Muscle layer of duodenum (tissue), 2 donors: ENCODE measurements at regions not wholly inside any gene's neighbourhood (a gene's known extent, or its start where the extent isn't known, plus 50 kb on each side); places are given as distances from the start of the nearest gene placed in this dataset.

Experiments used
- H3K27ac ChIP-seq: one replicate; pipeline ENCODE4 v1.7.0; 2013; ENCODE audit warnings: mild to moderate bottlenecking, low read length
- H3K27me3 ChIP-seq: one replicate; pipeline ENCODE4 v1.7.0; 2013; ENCODE audit warnings: low read depth, mild to moderate bottlenecking, control low read depth, low read length
- H3K36me3 ChIP-seq, 2 donors: one replicate each; pipeline ENCODE4 v1.7.0; 2013; ENCODE audit warnings: low read length in 2 of 2, control low read depth in 1 of 2, mild to moderate bottlenecking in 1 of 2; ENCODE audit not compliant: insufficient read depth in 2 of 2, control insufficient read depth in 1 of 2
- H3K4me1 ChIP-seq, 2 donors: one replicate each; pipeline ENCODE4 v1.7.0; 2013; ENCODE audit warnings: low read length in 2 of 2, mild to moderate bottlenecking in 2 of 2, control low read depth in 1 of 2, moderate library complexity in 1 of 2; ENCODE audit not compliant: insufficient read depth in 2 of 2, control insufficient read depth in 1 of 2
- H3K4me3 ChIP-seq, 2 donors: one replicate each; pipeline ENCODE4 v1.7.0; 2013; ENCODE audit warnings: low read length in 2 of 2, low read depth in 1 of 2, mild to moderate bottlenecking in 1 of 2
- H3K9me3 ChIP-seq, 2 donors: one replicate each; pipeline ENCODE4 v1.7.0; 2013; ENCODE audit warnings: low read length in 2 of 2, control low read depth in 1 of 2, mild to moderate bottlenecking in 1 of 2; ENCODE audit not compliant: control insufficient read depth in 1 of 2
- donor health status: healthy.

- Histone ChIP-seq H3K27me3 (no peaks in the 10 kb centered on the region), H3K4me3 (no peak overlapping the region), H3K27ac (no peak overlapping the region), H3K4me1 (peaks cover 0 to 16% of the 10 kb centered on the region in 2 donors), H3K36me3 (no peaks in the 10 kb centered on the region), H3K9me3 (no peaks in the 10 kb centered on the region)
These were observed 138.6 kb upstream of the AKR1E2 start for GRCh38 chr10:4687397-4687796.

GRCh38 chr10:4686644-4686996 lies 139.4 kb upstream of the AKR1E2 start:
- Histone ChIP-seq H3K4me3 (no peak overlapping the region), H3K36me3 (no peaks in the 10 kb centered on the region), H3K9me3 (no peaks in the 10 kb centered on the region), H3K4me1 (peaks cover 0 to 16% of the 10 kb centered on the region in 2 donors), H3K27me3 (no peaks in the 10 kb centered on the region), H3K27ac (no peak overlapping the region)

DNA sequence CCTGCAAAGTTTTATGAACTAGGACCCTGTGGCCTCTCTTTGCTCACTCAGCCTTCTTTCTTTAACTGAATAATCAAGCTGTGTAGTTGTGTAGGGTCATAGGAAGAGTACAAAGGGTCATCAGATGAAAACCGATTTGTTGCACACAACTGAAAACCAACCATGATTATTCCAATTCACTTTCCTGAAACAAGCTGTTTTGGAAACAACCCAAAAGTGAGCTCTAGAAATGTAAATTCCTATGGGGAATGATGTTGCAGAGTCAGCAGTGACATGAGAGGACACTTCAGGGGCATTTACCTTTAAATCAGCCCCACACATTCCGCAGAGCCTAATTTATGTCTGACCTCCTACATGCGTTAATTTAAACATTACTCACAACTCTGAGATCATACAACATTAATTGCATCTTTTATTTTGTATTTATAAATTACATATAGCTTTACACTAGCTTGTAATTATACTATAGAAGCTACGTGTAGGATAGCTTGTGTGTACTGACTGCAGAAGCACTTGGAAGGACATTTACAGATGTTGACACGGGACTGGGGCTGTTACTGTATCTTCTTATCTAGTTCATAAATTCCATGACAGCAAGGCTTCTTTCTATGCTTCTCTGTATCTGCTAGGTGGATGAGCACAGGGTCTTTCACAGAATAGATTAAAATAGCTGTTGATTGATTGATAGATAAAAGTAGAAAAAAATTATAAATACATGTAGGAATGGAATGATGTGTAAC lies 139.9 kb upstream of the AKR1E2 start:
- Histone ChIP-seq H3K27ac (no peak overlapping the region), H3K36me3 (no peaks in the 10 kb centered on the region), H3K27me3 (no peaks in the 10 kb centered on the region)

DNA sequence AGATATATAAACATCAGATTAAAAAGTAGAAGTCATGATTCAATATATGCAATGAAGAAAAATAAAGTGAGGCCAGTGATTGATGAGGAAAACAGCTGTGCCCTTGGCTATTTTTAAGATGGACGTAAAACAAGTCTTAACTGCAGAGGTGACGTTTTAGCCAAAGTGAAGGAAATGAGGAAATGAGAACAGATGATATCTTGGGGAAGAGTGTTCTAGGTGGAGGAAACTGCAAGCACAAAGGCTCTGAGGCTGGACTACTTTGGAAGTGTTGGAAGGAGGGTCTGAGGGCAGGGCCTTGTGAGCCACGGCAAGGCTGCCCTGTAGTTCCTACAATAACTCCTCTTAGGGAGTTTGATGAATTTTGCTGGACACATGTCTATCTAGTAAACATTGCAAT lies 140.5 kb upstream of the AKR1E2 start:
- H3K4me3 ChIP-seq: no peak overlapping the region
- H3K4me1 ChIP-seq: peaks cover 0 to 16% of the 10 kb centered on the region in 2 donors
- no peaks in the 10 kb centered on the region for H3K36me3 ChIP-seq
- no peak overlapping the region for H3K27ac ChIP-seq
- no peaks in the 10 kb centered on the region for H3K27me3 ChIP-seq
- no peaks in the 10 kb centered on the region for H3K9me3 ChIP-seq

More for the DNA sequence above, 139.9 kb upstream of the AKR1E2 start:
- Histone ChIP-seq H3K4me3 (no peak overlapping the region), H3K9me3 (no peaks in the 10 kb centered on the region), H3K4me1 (peaks cover 0 to 16% of the 10 kb centered on the region in 2 donors)

DNA sequence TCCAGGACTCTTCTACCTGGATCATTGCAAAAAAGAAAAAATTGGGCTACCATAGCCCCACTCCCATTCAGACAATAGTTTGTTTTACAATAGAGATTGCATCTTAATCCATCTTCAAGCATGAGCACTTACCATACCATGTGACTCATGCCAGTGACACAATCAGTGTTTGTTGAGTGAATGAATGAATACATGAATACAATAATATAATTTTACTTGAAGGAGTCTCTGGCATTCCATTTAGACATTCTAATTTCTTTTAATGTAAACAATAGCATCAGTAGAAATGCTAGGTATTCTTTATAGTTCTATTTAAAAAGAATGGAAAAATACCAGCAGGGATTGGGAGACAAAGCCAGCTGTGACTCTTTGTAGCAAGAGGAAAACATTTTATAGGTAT lies 141.6 kb upstream of the AKR1E2 start:
- Histone ChIP-seq H3K4me1 (peaks cover 0 to 16% of the 10 kb centered on the region in 2 donors), H3K9me3 (no peaks in the 10 kb centered on the region), H3K27me3 (no peaks in the 10 kb centered on the region), H3K36me3 (no peaks in the 10 kb centered on the region), H3K27ac (no peak overlapping the region), H3K4me3 (no peak overlapping the region)

GRCh38 chr10:4683838-4684237 lies 142.2 kb upstream of the AKR1E2 start:
- Histone ChIP-seq H3K9me3 (no peaks in the 10 kb centered on the region), H3K27ac (no peak overlapping the region), H3K27me3 (no peaks in the 10 kb centered on the region), H3K4me3 (no peak overlapping the region), H3K36me3 (no peaks in the 10 kb centered on the region), H3K4me1 (peaks cover 0 to 16% of the 10 kb centered on the region in 2 donors)

DNA sequence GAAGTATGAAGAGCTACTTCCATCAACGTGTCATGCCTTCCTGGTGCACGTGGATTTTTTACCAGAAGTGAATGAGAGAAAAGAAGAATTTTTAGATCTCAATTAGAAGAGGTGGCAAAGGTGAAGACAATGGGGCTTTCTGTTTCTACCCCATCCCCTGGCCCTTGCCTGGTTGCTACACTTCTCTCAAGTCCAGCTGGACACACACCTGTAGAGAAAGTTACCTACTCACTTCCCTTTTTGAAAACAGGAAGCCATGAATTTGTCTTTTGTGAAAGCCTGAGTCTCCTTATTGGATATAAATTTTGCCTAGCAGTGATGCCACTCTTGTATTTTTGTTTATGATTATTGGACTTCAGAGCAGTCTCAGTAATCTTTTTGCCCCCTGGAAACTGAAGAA lies 142.9 kb upstream of the AKR1E2 start:
- Histone ChIP-seq H3K27me3 (no peaks in the 10 kb centered on the region), H3K4me3 (no peak overlapping the region), H3K36me3 (no peaks in the 10 kb centered on the region), H3K4me1 (peaks cover 0 to 16% of the 10 kb centered on the region in 2 donors), H3K9me3 (no peaks in the 10 kb centered on the region), H3K27ac (no peak overlapping the region)

DNA sequence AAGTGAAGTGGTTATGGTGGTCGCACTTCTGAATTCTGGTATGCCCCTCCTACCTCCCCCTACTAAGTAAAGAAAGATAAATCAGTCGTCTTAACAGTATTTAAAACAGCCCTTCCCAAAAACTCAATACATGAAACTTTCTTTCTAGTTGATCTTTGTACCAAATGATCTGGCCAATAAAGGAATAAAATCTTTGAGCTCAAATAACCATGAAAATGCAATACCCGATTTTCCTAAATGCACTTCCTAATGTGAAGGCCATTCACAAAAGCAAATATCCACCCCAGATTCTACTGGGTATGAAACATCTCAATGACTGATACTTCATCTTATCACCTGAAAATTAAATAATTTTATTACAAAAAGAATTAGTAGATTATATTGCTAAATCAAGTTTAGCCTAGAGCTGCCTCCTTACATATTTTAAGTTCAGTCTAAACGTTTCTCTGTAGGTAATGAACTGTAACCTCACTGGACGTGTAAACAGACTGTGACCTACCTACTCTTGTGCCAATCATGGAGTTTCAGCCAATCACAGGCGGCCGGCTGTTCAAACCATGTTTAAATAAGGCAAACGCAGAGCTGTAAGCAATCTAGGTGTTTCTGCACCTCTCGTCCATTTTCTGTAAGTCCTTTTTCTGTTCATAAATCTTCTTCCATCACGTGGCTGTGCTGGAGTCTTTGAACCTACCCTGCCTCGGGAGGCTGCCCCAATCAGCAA lies 146.9 kb upstream of the AKR1E2 start:
- peaks cover 0 to 4% of the 10 kb centered on the region in 2 donors for H3K36me3 ChIP-seq
- peaks cover 0 to under 1% of the 10 kb centered on the region in 2 donors for H3K4me1 ChIP-seq
- H3K27me3 ChIP-seq: no peaks in the 10 kb centered on the region
- H3K9me3 ChIP-seq: no peaks in the 10 kb centered on the region
- H3K27ac ChIP-seq: peak overlapping the region; percentile 42
- H3K4me3 ChIP-seq: no peak overlapping the region

DNA sequence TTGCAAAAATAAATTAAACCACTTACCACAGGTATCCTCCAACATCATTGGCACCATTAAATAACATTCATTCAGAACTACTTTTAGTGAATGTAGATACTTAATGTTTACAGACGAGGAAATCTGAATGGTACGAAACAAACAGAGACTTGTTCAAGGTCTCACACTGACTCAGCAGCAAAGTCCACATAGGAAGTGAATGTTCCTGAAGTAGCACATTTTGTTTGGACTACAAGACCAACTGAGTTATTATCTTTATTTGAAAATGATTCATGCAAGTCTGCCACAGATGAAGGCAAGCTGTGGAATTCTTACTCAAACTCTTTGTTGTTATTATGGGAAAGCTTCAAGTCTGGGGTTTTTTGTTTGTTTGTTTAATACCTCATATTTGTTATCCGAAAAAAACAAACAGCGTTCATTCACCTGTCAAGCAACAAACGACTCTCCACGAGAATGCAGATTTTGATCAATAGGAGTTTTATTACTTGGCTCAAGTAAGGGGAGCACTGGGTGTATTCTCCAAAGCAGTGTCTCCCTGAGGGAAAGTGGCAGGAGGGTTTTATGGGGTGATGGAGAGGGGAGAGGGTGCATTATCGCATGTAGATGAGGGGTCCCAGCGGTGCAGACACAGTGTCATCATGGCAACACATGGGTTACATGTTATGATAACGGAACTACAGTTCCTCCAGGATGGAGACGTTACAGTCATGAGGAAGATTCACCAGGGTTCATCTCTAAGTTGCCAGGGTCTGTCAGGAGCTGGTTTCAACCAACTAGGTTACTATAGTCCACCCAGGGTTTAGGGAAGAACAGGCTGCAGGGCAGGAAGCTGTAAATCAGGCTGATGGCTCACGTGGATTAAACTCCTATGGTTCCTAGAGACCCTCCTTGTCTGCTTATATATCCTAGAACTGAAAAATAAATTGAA lies 147.7 kb upstream of the AKR1E2 start:
- no peaks in the 10 kb centered on the region for H3K9me3 ChIP-seq
- H3K27ac ChIP-seq: peak overlapping the region; percentile 58
- H3K27me3 ChIP-seq: no peaks in the 10 kb centered on the region
- no peaks in the 10 kb centered on the region for H3K4me1 ChIP-seq
- no peak overlapping the region for H3K4me3 ChIP-seq
- peaks cover 0 to 4% of the 10 kb centered on the region in 2 donors for H3K36me3 ChIP-seq

DNA sequence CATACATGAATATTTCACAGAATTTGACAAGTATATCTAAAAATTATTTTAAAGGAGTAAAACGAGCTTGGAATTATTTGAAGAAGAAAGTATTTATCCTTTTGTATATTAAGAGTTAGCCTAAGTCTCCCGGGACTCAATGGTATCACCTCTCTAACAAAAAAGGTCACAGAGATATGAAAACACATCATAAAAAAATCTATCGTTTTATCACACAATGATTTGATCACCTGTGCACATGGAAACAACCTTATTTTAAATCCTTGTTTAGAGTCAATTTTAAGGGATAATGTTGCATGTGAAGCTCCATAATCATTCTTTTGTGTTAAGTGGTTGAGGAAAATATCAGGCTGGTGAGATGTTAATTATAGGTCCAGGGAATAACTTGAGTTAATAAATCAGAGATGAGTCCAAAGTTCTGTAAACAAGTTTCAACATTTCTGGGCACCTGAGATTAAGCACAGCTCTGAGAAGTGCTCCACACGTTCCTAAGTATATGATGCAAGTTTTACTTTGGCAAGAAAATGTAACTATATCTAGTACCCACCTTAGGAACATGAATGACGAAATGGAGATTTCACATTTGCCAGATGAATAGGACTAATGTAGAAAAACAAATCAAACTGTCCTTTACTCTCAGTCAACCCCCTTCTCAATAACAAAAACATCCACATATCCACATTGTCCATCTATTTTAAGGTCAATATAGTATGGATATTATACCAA lies 148.5 kb upstream of the AKR1E2 start:
- no peak overlapping the region for H3K4me3 ChIP-seq
- H3K9me3 ChIP-seq: no peaks in the 10 kb centered on the region
- no peaks in the 10 kb centered on the region for H3K4me1 ChIP-seq
- peak overlapping the region; percentile 58 for H3K27ac ChIP-seq
- peaks cover 0 to 4% of the 10 kb centered on the region in 2 donors for H3K36me3 ChIP-seq
- no peaks in the 10 kb centered on the region for H3K27me3 ChIP-seq
